ENCODE measurements at regions not wholly inside any gene's neighbourhood (a gene's known extent, or its start where the extent isn't known, plus 50 kb on each side); places are given as distances from the start of the nearest gene placed in this dataset.
"Not testable (repeated sequence)": the region's sequence is repeated elsewhere in the genome, so short reads cannot be mapped to it uniquely, and the experiment has no call there.

GRCh38 chr1:103469801-103470200 lies 55.7 kb upstream of the RNPC3 start:
- no peaks in the 10 kb centered on the region for H3K9me3 Mint-ChIP-seq (ENCODE audit: insufficient read depth)
- H3K36me3 Mint-ChIP-seq (ENCODE audit: low read depth), result no peaks in the 10 kb centered on the region
- peaks cover 2% of the 10 kb centered on the region for H3K27me3 Mint-ChIP-seq (ENCODE audit: low read depth)
- ATAC-seq, result no peak
- ChIA-PET CTCF (no interaction called here), POLR2A (no interaction called here)
- no peak for DNase-seq
- H3K4me3 Mint-ChIP-seq, result no peak overlapping the region
- no peak overlapping the region for H3K27ac Mint-ChIP-seq
- H3K4me1 Mint-ChIP-seq (ENCODE audit: low read depth), result no peaks in the 10 kb centered on the region

GRCh38 chr1:103467100-103467499 lies 58.4 kb upstream of the RNPC3 start:
- peaks cover 6% of the 10 kb centered on the region for H3K27me3 Mint-ChIP-seq (ENCODE audit: low read depth)
- DNase-seq, result no peak
- ChIA-PET CTCF (no interaction called here), POLR2A (no interaction called here)
- no peak overlapping the region for H3K4me3 Mint-ChIP-seq
- no peaks in the 10 kb centered on the region for H3K4me1 Mint-ChIP-seq (ENCODE audit: low read depth)
- no peak for ATAC-seq
- H3K36me3 Mint-ChIP-seq (ENCODE audit: low read depth), result no peaks in the 10 kb centered on the region
- H3K9me3 Mint-ChIP-seq (ENCODE audit: insufficient read depth), result no peaks in the 10 kb centered on the region
- H3K27ac Mint-ChIP-seq, result no peak overlapping the region

DNA sequence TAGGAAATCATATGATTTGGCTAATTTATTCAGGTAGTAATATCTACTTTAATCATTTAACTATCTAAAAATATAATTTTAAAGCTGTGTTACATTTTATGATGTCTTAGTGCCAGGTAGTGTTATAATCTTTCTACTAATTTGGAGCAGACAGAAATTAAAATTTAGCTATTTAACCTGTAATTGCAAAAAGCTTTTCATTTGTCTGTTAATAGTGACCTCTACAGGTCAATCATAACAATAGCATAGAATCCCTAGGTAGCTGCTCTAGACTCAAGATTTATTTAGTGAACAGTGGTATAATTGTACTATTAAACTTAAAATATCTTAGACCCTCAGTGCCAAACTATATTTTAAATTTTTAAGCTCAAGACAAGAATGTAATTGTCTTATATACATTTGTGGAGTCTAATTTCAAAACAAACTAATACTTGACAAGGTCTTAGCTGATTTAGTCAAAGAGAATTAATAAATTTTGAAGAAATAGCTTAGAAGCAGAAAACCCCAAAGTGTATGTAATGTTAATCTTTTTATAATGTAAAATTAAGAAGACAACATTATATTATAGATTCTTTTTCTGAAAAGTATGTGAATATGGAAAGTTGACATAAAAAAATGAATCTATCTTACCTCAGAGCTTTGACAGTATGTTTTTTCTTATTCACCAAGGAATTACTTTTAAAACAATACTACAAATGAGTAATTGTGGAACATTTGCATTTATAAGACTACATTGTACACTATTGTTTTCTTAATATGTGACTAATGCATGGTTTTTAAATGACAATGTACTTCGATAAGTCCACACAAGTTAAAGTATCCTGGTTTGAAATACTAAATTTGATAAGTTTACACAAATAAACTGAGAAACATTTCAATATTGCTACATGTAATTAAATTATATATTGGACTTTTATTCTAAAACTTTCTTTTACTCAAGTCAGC lies 64.1 kb upstream of the RNPC3 start:
- ChIA-PET CTCF (interaction anchor here (0.8 to 1.5 kb wide), 9 partner anchors 9 to 355 kb away, joined by 3 to 16 read pairs (median 4); no protein-coding TSS in a partner anchor), POLR2A (no interaction called here)
- no peak for DNase-seq
- Mint-ChIP-seq H3K27me3 (ENCODE audit: low read depth) (peaks cover 5% of the 10 kb centered on the region), H3K4me3 (no peak overlapping the region), H3K36me3 (ENCODE audit: low read depth) (no peaks in the 10 kb centered on the region), H3K4me1 (ENCODE audit: low read depth) (no peaks in the 10 kb centered on the region), H3K9me3 (ENCODE audit: insufficient read depth) (no peaks in the 10 kb centered on the region), H3K27ac (no peak overlapping the region)
- ATAC-seq, result no peak

- no peaks in the 10 kb centered on the region for H3K4me1 Mint-ChIP-seq (ENCODE audit: low read depth)
- CTCF ChIA-PET, result interaction anchor here (1.0 to 1.5 kb wide), 5 partner anchors 10 to 354 kb away, joined by 3 to 16 read pairs (median 4); no protein-coding TSS in a partner anchor
- H3K27ac Mint-ChIP-seq, result no peak overlapping the region
- ATAC-seq (no peak), DNase-seq (no peak)
- H3K36me3 Mint-ChIP-seq (ENCODE audit: low read depth), result no peaks in the 10 kb centered on the region
- no peaks in the 10 kb centered on the region for H3K9me3 Mint-ChIP-seq (ENCODE audit: insufficient read depth)
- peaks cover 5% of the 10 kb centered on the region for H3K27me3 Mint-ChIP-seq (ENCODE audit: low read depth)
- no peak overlapping the region for H3K4me3 Mint-ChIP-seq
- POLR2A ChIA-PET, result no interaction called here
These were observed 65.0 kb upstream of the RNPC3 start for GRCh38 chr1:103460511-103460910.

- H3K4me3 Mint-ChIP-seq, result no peak overlapping the region
- H3K4me1 Mint-ChIP-seq (ENCODE audit: low read depth), result no peaks in the 10 kb centered on the region
- ChIA-PET CTCF (no interaction called here), POLR2A (no interaction called here)
- peaks cover 3% of the 10 kb centered on the region for H3K27me3 Mint-ChIP-seq (ENCODE audit: low read depth)
- no peaks in the 10 kb centered on the region for H3K9me3 Mint-ChIP-seq (ENCODE audit: insufficient read depth)
- H3K27ac Mint-ChIP-seq, result no peak overlapping the region
- no peak for DNase-seq
- no peak for ATAC-seq
- no peaks in the 10 kb centered on the region for H3K36me3 Mint-ChIP-seq (ENCODE audit: low read depth)
These were observed 66.2 kb upstream of the RNPC3 start for GRCh38 chr1:103459346-103459745.

GRCh38 chr1:103457886-103458455 lies 67.5 kb upstream of the RNPC3 start:
- DNase-seq, result no peak
- H3K27me3 Mint-ChIP-seq (ENCODE audit: low read depth), result peaks cover 2% of the 10 kb centered on the region
- H3K9me3 Mint-ChIP-seq (ENCODE audit: insufficient read depth), result no peaks in the 10 kb centered on the region
- no peak overlapping the region for H3K27ac Mint-ChIP-seq
- H3K4me3 Mint-ChIP-seq, result no peak overlapping the region
- CTCF ChIA-PET, result no interaction called here
- H3K36me3 Mint-ChIP-seq (ENCODE audit: low read depth), result no peaks in the 10 kb centered on the region
- no peak for ATAC-seq
- POLR2A ChIA-PET, result no interaction called here
- H3K4me1 Mint-ChIP-seq (ENCODE audit: low read depth), result no peaks in the 10 kb centered on the region

- H3K36me3 Mint-ChIP-seq (ENCODE audit: low read depth), result no peaks in the 10 kb centered on the region
- no peak overlapping the region for H3K4me3 Mint-ChIP-seq
- ChIA-PET POLR2A (no interaction called here), CTCF (interaction anchor here (1.7 kb wide), 1 partner anchor 66 kb away, joined by 4 read pairs; no protein-coding TSS in a partner anchor)
- H3K27ac Mint-ChIP-seq, result no peak overlapping the region
- H3K9me3 Mint-ChIP-seq (ENCODE audit: insufficient read depth), result no peaks in the 10 kb centered on the region
- ATAC-seq (no peak), DNase-seq (no peak)
- peaks cover 3% of the 10 kb centered on the region for H3K27me3 Mint-ChIP-seq (ENCODE audit: low read depth)
- H3K4me1 Mint-ChIP-seq (ENCODE audit: low read depth), result peaks cover 3% of the 10 kb centered on the region
These were observed 76.9 kb upstream of the RNPC3 start for GRCh38 chr1:103448560-103448959.

GRCh38 chr1:103447471-103447870 lies 78.0 kb upstream of the RNPC3 start:
- POLR2A ChIA-PET, result no interaction called here
- no peaks in the 10 kb centered on the region for H3K36me3 Mint-ChIP-seq (ENCODE audit: low read depth)
- ATAC-seq, result no peak

GRCh38 chr1:103441342-103441741 lies 84.2 kb upstream of the RNPC3 start:
- no peaks in the 10 kb centered on the region for H3K27me3 Mint-ChIP-seq (ENCODE audit: low read depth)

More at GRCh38 chr1:103447471-103447870, 78.0 kb upstream of the RNPC3 start:
- Mint-ChIP-seq H3K4me3 (no peak overlapping the region), H3K4me1 (ENCODE audit: low read depth) (peaks cover 3% of the 10 kb centered on the region), H3K27me3 (ENCODE audit: low read depth) (peaks cover 3% of the 10 kb centered on the region), H3K27ac (no peak overlapping the region), H3K9me3 (ENCODE audit: insufficient read depth) (no peaks in the 10 kb centered on the region)
- DNase-seq, result no peak
- CTCF ChIA-PET, result interaction anchor here (1.4 to 1.7 kb wide), 2 partner anchors 14 to 67 kb away, joined by 4 read pairs; no protein-coding TSS in a partner anchor

GRCh38 chr1:103436568-103437100 lies 88.9 kb upstream of the RNPC3 start:
- H3K4me3 Mint-ChIP-seq; DNase-seq; ATAC-seq; H3K27me3 Mint-ChIP-seq (ENCODE audit: low read depth); CTCF ChIA-PET; H3K36me3 Mint-ChIP-seq (ENCODE audit: low read depth); H3K9me3 Mint-ChIP-seq (ENCODE audit: insufficient read depth); H3K4me1 Mint-ChIP-seq (ENCODE audit: low read depth); H3K27ac Mint-ChIP-seq; POLR2A ChIA-PET: not testable (repeated sequence)

More at GRCh38 chr1:103441342-103441741, 84.2 kb upstream of the RNPC3 start:
- H3K4me3 Mint-ChIP-seq, result no peak overlapping the region
- H3K4me1 Mint-ChIP-seq (ENCODE audit: low read depth), result no peaks in the 10 kb centered on the region
- ATAC-seq (no peak), DNase-seq (no peak)
- POLR2A ChIA-PET, result no interaction called here
- no peaks in the 10 kb centered on the region for H3K36me3 Mint-ChIP-seq (ENCODE audit: low read depth)
- H3K27ac Mint-ChIP-seq, result no peak overlapping the region
- CTCF ChIA-PET, result interaction anchor here (0.9 kb wide), 1 partner anchor 20 kb away, joined by 3 read pairs; no protein-coding TSS in a partner anchor
- no peaks in the 10 kb centered on the region for H3K9me3 Mint-ChIP-seq (ENCODE audit: insufficient read depth)

DNA sequence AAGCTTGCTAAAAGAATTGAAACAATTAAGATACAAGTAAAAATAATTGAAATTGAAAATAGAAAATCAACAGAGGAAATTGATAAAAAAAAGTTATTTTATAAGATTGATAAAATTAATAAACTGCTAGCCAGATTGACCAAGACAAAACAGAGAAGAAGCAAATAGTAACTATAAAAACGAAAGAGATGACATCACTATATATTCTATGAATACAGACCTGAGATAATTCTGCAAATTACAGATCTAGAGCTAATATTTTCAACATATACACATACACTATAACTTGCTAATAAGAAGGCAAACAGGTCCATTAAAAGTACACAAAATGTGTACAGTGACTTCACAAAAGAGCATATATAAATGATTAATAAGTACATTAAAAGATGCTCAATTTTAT lies 90.1 kb upstream of the RNPC3 start:
- Mint-ChIP-seq H3K4me3 (no peak overlapping the region), H3K4me1 (ENCODE audit: low read depth) (no peaks in the 10 kb centered on the region), H3K36me3 (ENCODE audit: low read depth) (no peaks in the 10 kb centered on the region), H3K27ac (no peak overlapping the region), H3K9me3 (ENCODE audit: insufficient read depth) (no peaks in the 10 kb centered on the region), H3K27me3 (ENCODE audit: low read depth) (no peaks in the 10 kb centered on the region)
- no peak for ATAC-seq
- DNase-seq, result no peak
- POLR2A ChIA-PET, result no interaction called here
- CTCF ChIA-PET, result no interaction called here

DNA sequence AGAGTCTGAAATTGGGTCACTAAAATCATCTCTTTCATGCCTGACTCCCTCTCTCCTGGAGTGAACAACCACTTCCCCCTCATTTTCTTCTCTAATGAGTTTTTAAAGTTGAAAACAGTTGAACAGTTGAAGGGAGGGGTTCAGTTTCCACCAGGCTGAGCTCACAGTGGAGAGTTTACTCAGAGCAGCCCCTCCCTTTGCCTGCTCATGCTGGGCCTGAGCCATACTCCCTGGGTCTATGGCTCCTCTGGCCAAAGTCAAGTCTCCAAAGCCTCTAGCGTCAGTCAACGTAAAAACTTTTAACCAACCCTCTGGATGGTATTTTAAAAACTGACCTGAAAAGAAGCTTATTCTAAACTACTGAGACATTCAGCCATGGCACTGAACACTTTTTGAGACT lies 100.8 kb upstream of the RNPC3 start:
- ATAC-seq, result no peak
- H3K36me3 Mint-ChIP-seq (ENCODE audit: low read depth), result no peaks in the 10 kb centered on the region

More for the DNA sequence above, 100.8 kb upstream of the RNPC3 start:
- H3K9me3 Mint-ChIP-seq (ENCODE audit: insufficient read depth), result no peaks in the 10 kb centered on the region
- no peak overlapping the region for H3K27ac Mint-ChIP-seq
- ChIA-PET POLR2A (no interaction called here), CTCF (no interaction called here)
- DNase-seq, result no peak
- H3K4me3 Mint-ChIP-seq, result no peak overlapping the region
- H3K27me3 Mint-ChIP-seq (ENCODE audit: low read depth), result no peaks in the 10 kb centered on the region
- no peaks in the 10 kb centered on the region for H3K4me1 Mint-ChIP-seq (ENCODE audit: low read depth)
